ENCODE measurements at regions not wholly inside any gene's neighbourhood (a gene's known extent, or its start where the extent isn't known, plus 50 kb on each side); places are given as distances from the start of the nearest gene placed in this dataset.

DNA sequence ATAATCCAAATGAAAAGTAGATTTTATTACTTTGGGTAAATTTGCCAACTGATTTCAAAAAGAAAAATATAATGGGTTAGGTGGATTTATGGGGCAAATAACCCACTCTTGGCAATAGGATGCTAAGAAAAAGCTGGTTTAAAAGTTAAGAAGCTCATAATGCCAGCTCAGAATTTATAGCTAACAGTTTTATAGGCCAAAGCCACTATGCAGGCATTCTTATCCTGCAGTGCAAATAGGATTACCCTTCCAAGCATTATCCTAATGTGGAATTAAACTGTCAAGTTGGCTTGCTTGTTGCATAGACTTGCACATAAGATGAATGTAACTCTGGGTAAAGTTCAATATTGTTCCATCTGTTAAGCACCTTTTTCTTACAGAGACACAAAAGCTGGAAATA, 703.0 kb downstream of the PCDH18 start:
- DNase-seq = no peak

DNA sequence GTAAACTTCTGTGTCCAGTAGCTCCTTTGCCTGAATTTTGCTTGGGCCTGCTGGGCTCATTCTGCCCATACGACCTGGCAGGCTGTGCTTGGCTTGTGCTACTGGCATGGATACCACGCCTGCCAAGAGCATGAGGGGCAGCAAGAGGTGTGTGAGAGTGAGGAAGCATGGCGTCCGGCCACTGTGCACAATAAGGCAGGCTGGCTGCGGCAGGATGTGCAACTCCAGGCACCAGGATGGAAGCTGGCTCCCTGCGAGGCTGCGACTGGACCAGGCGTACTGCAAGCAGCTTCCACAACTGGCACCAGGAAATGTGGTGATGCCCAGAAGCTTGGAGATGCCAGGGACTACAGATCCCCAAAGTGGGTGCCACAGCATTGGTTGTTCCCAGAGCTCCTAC, 709.3 kb downstream of the PCDH18 start:
- DNase-seq = no peak

DNA sequence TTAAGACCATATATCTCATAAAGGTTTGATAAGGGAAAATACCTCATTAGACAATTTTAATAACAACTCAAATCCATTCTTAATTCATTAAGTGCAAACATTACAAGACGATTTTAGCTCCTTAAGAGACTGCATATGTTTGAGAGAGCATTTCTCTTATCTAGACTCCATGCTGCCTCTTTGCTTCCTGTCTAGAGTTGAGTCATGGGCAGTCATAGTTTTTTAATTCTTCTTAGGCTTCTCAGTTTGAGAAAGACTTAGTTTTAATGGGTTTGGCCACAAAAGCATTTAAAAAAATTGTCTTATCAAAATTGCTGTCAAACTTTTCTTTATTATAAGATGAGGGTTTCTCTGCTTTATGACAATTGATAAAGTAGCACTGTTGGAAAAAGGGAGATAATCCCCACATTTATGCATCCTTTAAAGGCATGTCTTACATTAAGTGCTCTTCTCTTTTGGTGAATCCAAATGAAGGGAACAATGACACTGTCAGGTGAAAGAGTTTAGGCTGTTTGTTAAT, 713.4 kb downstream of the PCDH18 start:
- no peak for DNase-seq

DNA sequence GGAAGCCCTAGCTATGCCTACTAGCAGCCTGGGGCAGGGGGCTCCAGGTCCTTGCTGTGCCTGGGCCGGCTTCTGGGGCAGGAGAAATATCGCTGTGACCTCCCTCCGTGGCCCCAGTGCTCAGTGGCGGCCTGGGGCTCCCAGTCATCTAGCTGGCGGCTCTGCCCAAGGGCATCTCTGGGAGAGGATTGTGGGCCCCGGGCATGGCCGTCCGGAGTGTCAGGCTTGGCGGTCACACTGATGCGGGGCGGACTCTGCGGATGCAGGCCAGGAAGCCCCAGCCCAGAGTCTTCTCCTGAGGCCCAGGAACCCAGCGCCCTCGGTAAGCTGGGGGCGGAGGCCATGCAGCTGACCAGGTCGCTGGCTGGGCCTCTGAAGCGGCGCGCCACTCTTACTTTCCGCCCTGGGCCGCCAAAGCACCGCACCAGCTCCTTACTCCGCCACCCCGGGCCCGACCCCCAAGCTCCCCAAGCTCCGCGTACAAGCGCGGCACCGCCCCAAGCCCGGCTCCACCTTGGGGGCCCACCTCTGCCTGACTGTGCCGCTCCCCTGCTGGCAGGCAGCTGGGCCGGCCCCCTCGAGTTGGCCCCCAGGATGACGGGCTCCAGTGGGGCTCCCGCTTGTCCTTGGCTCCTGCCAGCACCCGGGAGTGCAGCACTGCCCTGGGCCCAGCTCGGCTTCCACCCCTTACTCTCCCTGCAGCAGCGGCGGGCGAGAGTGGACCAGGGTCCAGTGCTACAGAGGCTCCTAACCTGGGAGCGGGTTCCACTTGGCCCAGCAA, 720.0 kb downstream of the PCDH18 start:
- no peak for DNase-seq

DNA sequence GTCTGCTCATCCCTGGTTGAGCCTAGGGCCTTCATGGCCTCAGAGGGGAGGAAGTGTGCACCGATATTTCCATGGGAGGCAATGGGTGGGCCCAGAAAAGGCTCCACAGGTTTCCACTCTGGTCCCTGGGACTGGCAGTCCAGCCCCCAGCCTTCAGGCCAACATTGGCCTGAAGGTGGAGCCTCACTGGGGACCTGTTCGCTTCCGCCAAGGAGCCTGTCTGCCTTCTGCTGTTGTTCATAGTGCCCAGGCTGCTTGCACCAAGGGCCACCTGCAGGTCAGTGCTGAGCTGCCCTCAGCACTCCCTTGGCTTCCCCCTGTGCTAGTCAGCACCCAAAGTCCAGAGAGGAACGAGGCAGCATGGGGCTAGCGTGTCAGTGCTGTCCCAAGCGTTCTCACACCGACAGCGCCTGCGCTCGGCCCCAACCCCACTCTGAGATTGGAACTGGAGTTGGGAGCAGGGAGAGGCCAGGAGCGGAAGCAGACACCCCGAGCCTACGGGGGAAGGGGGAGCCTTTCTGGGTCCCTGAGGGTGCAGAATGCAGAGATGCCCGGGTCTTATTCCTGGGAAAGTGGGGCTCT, 720.7 kb downstream of the PCDH18 start:
- DNase-seq = no peak

DNA sequence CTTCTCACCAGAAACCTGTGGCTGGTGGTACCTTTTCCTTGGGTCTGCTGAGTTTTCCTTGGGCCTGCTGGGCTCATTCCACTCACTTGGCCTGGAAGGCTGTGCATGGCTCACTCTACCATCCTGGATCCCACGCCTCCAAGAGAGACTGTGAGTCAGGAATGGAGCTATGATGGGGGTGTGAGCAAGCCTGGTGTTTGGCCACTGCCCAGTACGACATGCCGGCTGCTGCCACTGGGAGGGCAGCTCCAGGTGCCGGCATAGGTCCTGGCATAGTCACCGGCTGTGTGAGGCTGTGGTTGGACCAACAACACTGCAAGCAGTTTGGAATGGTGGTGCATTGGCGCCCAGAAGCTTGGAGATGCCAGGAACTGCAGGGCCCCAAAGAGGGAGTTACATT, 721.7 kb downstream of the PCDH18 start:
- DNase-seq = no peak

DNA sequence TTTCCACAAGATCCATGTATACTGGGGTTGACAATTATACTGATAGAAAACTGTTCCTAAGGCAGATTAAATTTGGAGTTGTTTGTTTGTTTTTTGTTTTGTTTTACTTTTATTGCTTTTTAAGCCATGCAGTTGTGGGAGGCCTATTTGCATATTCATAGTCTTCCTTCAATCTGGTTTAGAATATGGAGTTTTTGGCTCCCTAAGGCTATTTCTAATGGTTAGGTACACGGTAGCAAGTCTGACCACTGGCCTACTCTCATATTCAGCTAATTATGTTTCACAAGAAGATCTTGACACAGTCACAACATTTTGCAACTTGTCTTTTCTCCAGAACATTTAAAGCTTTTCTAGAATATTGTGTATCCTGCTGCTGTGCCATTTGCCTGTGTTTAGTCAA, 725.5 kb downstream of the PCDH18 start:
- DNase-seq = no peak

DNA sequence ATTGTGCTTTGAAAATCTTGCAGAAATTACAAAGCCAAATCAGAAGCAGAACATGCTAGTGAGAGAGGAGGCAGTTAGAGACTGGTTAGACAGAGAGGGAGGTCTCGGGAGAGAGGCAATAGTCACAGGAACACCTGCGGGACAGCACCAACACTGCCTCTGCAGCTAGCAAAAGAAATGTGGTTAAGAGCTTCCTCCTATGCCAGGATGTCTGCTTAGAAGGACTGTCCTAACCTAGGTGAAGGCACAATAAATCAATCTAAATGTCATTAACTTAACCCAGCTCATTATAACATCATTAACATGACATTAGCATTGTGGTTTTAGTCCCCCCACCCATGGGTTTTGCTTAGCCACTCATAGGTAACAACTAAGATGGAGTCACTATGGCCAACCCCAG, 726.7 kb downstream of the PCDH18 start:
- DNase-seq = no peak

DNA sequence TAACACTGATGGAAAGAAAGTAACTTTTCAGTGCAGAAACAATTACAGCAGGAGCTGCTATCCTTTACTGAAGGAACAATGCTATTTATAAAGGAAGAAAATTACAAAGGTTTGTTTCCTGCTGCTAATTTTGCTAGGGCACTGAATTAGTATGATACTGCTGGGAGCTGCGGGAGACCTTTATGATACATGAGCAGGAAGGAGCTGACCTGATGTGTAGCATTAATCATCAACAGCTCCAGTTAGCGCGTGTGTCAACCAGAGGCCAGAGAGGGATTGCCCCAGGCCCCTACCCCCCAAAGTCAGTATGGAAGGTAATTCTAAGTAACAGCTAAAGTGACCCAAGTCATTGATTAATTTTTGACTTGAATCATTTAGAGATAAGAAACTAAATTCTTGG, 728.9 kb downstream of the PCDH18 start:
- DNase-seq = peak; percentile 69

DNA sequence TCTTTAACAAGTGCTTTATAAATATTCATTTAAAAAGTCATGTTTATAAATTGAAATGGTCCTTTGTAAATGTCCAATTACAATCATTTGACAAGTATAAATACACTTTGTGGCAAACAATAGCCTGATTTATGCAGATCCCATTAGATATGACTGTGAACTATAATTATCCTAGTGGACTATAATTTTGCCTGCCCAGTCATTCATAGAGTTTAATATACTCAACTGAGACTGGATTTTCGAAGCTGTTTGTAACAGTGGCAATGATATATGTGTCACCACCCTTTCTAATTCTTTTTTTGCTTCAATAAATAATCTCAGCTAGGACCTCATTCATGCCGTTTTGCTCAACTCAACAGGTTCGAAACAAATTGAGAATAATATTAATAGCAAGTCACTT, 732.0 kb downstream of the PCDH18 start:
- DNase-seq = peak; percentile 60

DNA sequence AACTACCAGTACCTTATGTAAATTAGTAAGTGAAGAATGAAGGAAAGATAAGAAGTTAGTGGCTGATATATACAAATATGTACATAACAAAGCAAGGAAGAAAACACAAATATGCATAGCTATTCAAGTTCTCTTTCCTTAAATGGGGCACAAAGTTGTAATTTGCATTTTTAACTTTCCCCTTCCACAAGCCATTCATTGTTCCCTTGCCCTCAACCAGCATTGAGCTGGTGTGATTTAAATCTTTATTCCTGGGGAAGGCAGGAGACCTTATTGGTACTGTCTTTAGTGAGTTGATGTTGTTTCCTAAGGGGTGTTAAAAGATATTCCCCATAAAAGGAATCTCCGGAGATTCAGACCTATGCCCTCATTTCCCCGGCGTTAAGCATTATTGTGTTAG, 735.3 kb downstream of the PCDH18 start:
- no peak for DNase-seq

DNA sequence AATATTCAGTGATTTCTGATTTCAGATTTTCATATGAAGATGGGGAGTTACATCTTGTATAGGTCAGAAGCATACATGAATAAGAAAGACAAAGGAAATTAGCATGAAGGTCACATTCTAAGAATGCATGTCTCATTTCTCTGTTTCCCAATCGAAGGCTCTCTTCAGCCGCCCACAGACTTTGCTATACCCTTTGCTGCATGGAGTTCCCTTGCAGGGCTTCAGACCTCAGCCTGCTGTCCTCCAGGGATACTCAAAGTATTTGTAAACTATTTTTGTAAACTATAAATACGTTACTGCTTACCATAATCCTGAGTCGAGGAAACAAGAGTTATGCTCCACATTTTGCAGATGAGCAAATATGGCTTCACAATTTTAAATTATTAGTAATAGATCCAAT, 738.4 kb downstream of the PCDH18 start:
- DNase-seq = no peak

DNA sequence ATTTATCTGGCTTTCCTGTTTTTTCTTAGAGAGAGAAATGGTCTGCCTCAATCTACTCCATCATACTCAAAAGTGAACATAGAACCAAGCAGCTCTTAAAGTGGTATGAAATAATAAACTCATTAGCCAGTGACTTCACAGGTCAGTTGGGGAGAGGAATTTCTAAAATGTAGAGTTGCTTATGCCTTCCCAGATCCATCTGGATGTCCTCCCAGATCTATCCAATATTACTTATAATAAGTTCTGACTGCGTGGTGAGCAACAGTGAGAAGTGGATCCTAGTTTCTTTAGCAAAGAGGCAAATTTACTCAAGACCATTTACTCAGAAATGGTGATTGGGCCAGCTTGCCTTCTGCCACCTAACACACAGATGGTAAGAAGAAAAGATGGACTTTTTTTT, 748.0 kb downstream of the PCDH18 start:
- DNase-seq = no peak

DNA sequence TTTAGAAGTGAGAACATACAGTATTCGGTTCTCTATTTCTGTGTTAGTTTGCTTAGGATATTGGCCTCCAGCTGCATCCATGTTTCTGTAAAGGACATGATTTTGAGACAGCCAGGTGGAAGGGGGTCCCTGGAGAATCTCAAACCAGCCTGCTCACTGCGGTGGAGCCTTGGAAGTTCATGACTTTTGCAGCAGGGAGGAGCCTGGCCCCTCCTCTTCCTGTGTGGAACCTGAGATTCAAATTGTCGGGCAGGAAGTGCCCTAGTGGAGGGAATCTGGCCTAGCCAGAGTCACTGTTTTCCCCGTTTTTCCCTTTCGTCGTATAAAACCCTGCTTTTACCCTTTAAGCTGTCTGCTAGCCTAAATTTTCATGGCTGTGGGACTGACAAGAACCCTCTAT, 762.6 kb downstream of the PCDH18 start:
- DNase-seq = no peak

DNA sequence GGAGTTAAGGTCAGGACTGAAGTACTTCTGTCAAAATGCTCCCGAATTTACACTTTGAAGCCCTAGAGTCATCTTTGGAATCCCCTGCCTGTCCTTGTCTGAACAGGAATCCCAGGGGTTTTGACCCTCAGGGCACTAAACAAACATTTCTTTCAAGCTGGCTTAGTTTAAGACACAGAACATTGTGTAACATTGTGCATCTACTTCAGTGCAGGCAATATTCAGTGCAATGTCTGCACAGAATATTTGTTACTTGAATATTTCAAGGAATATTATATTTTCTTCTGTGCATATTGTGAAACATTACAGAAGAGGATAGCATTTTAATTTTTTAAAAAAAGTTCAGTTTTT, 763.4 kb downstream of the PCDH18 start:
- DNase-seq = no peak

DNA sequence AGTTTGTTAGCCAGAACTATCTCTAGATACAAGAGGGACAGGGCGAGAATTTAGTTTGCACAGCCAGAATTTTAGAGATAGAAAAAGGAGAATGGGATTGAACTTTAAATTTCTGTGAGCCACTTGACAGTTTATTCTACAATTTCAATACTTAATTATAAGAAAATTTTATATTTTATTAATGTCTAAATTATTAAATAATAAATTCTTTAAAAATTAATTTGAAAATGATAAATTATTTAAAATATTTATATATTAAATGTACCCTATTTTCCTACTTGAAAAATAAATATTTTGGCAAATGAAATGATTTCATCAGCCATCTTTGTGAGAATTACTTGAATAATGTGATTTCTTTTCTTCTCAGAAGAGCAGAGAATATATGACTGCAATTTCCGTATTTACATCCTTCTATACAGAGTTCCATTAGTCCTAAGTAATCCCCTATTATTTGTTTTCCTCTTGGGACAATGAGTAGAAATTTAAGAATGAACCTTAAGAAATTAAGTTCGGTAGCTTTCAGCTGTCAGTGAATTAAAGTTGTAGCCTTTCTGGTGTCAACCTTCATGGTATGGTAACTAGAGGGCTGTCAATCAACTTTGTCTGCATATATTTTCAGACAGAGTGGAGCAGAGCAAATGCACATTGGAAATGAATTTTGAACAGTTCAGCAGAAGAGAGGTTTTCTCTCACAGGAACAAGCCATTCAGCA, 763.9 kb downstream of the PCDH18 start:
- no peak for DNase-seq

DNA sequence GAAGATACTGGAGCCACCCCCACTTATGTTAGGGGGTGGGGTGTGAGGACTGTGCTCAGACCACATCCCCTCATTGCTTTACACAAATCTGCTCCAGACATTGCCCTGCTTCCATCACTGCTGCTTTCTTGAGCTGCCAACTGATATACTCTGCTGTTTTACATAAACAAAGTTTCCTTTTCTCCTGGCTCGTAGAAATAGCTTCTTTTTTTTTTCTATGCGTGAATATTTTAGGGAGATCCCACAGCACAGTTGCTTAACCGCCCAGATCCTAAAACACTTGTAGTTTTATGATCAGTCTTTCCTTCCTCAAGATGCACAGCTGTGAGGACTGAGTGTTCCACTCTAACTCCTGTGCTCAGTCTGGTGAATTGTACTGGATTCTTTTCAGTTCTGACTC, 768.4 kb downstream of the PCDH18 start:
- no peak for DNase-seq

DNA sequence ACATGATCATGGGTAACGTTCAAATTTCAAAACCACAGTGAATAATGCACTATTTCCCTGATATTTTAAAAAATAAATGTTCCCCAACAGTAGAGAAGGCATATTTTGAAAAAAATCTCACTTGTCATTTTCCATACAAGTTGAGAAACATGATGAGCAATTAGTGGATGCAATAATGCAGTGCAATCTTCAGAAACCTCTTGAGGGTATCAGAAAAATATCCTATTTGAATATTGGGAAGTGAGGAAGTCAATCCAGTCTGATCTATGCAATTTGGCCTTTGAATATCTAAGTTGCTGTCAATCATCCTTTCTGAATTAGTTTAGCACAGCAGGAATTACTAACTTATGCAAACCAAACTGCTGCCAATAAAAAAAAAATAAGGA, 776.8 kb downstream of the PCDH18 start:
- DNase-seq = no peak

DNA sequence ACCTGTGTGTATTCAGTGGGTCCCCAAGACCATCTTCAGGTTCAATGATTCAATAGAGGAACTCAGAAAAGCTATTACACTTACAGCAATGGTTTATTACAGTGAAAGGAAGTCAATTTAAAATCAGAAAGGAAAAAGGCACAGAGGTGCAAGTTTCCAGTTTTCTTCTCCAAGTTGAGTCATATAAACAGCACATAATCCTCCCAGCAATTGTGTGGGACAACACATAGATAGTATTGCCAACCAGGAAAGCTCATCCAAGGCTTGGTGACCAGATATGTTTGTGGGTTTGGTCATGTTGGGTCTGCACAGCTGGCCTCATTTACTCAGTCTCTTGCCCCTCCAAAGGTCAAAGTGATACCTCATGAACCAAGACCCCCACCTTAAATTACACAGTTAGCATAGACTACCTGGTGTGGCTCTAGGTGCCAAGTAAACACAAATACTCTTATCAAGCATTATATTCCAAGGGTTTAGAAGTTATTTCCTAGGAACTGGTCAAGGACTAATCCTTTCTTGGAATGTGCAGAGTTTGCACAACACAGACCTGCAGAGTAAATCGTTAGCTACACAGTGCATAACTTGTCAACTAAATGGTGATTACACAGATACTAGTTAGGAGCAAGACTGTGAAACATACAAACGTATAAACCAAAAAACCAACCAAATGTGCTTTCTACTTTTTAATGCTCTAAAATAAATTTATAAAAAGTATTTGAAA, 777.3 kb downstream of the PCDH18 start:
- no peak for DNase-seq

DNA sequence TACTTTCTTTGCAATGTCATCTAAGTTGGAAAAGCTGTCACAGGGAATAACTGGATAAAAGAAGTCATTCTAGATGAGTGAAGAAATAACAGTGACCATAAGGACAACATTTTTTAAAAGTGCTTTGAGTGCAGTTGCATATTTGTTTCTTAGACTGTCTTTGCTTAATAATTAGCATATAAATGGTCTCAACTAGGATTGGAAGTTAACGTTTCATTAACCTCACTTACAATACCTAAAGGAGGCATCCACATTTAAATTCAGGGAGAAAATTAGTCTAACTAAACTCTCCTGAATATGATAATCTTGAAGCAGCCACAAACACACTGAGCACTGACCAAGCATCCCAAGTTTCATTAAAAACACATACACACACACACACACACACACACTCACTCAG, 780.7 kb downstream of the PCDH18 start:
- no peak for DNase-seq

DNA sequence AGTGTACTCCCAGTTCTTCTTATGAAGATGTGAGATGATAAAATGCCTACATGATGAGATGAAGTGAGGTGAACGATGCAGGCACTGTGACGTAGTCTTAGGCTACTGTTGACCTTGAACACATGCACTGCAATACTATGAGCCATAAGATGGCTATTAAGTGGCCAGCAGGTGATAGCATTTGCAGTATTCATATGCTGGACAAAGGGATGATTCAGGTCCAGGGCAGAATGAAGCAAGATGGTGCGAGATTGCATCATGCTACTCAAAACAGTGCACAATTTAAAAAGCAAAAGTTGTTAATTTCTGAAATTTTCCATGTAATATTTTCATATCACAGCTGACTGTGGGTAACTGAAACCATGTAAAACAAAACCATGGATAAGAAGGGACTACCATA, 781.4 kb downstream of the PCDH18 start:
- DNase-seq = peak; percentile 17

DNA sequence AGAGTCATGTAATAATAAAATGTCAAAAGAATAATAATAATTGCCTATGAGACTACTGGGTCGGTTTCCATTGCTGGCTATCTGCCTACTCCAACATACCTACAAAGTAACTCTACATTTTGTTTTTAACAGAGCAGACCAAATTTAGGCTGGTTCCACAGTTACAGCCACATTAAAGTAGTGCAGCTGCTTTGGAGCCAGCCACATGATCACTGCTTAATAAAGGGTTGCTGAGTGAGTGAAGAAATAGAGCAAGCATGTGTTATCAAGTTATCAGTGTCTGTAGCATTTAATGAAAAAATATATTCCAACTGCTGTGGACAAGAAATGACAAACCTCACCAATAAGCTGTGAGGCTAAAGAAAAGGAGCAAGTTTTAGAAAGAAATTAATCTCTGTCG, 782.3 kb downstream of the PCDH18 start:
- no peak for DNase-seq

DNA sequence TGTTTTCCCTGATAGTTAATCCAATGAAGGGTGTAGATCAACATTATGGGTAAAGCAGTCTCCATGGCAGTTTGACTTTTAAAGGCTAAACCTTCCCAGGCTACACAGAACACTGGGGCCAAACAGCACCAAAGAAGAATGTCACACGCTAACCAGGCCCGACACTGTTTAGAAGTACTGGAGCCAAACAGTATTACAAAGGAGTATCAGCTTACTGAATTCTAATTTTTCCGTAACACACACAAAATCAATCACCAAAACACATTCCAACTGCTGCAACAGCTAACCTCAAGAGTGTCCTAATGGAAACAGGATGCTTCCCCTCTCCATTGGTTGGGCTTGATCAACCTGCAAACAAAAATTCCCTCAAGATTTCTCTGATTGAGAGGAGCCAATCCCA, 783.5 kb downstream of the PCDH18 start:
- no peak for DNase-seq

DNA sequence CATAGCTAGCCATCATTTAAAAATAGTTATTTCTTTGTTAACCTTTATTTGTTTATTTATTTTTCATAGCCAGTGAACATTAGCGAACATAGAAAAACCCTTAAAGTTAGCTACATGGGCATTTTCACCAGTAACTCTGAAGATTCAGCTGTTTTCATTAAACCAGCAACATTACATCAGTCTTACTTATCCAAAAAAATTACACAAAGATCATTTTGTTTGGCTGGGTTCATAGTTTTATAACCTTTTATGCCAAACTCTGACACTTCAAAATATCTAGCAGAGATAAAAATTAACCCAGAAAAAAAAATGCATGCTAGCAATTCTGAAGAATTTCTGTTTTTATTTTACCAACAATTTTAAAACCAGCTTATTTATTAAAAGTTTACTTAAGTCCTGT, 784.1 kb downstream of the PCDH18 start:
- no peak for DNase-seq

Measured in NCI-H146 (cell line).